Lower lobe of right lung (tissue), 2 donors: ENCODE measurements at regions not wholly inside any gene's neighbourhood (a gene's known extent, or its start where the extent isn't known, plus 50 kb on each side); places are given as distances from the start of the nearest gene placed in this dataset.

Experiments used
- ATAC-seq, 2 donors: fragments of 200-7000 bp; cut with Tn5 transposase; one replicate each; pipeline ENCODE4 v1.9.1; 2020 to 2022; ENCODE audit warnings: mild to moderate bottlenecking in 2 of 2, moderate library complexity in 2 of 2
- DNase-seq: peaks from one replicate; pipeline ENCODE4 v3.0.0-alpha.2; 2020
- H3K27ac ChIP-seq: fragments of 200-600 bp; one replicate; pipeline ENCODE4 v1.8.0; 2022
- H3K27me3 ChIP-seq: fragments of 200-600 bp; one replicate; pipeline ENCODE4 v1.8.0; 2022; ENCODE audit warnings: low read depth
- H3K36me3 ChIP-seq: fragments of 200-600 bp; one replicate; pipeline ENCODE4 v1.8.0; 2022; ENCODE audit warnings: mild to moderate bottlenecking
- H3K4me1 ChIP-seq: fragments of 200-600 bp; one replicate; pipeline ENCODE4 v1.8.0; 2022
- H3K4me3 ChIP-seq: fragments of 200-600 bp; one replicate; pipeline ENCODE4 v1.8.0; 2022; ENCODE audit warnings: mild to moderate bottlenecking
- H3K9me3 ChIP-seq: fragments of 200-600 bp; one replicate; pipeline ENCODE4 v1.8.0; 2022
- CTCF ChIP-seq: fragments of 200-600 bp; IDR thresholded peaks from one replicate; pipeline ENCODE4 v1.8.0; 2022; ENCODE audit warnings: antibody characterized with exemption, mild to moderate bottlenecking
- intact Hi-C: fragments of 100-400 bp; cut with DNase I; formaldehyde crosslinking; loops from one replicate; pipeline ENCODE4 v1.11.0; 2022
- donor health status: DM: no; HTN: yes; CAD: no; lungs with severe emphysema.

GRCh38 chr7:20503278-20503950 is 112.1 kb upstream of the ABCB5 start:
- no peaks in the 10 kb centered on the region for H3K36me3 ChIP-seq
- no peaks in the 10 kb centered on the region for H3K27me3 ChIP-seq
- no peak overlapping the region for H3K27ac ChIP-seq
- no peak for TF ChIP-seq CTCF
- no peak for DNase-seq
- no peak overlapping the region for H3K4me3 ChIP-seq
- intact Hi-C loops, result no loop called here
- no peaks in the 10 kb centered on the region for H3K4me1 ChIP-seq
- H3K9me3 ChIP-seq, result peaks cover 7% of the 10 kb centered on the region
- ATAC-seq, result no peak

GRCh38 chr7:20504060-20504459 is 111.4 kb upstream of the ABCB5 start:
- no peak overlapping the region for H3K4me3 ChIP-seq
- no peaks in the 10 kb centered on the region for H3K36me3 ChIP-seq
- ATAC-seq (no peak), DNase-seq (no peak)
- peaks cover 7% of the 10 kb centered on the region for H3K9me3 ChIP-seq
- no peaks in the 10 kb centered on the region for H3K27me3 ChIP-seq
- intact Hi-C loops, result no loop called here
- H3K27ac ChIP-seq, result no peak overlapping the region
- H3K4me1 ChIP-seq, result no peaks in the 10 kb centered on the region
- TF ChIP-seq CTCF, result no peak

GRCh38 chr7:20506175-20506574 is 109.3 kb upstream of the ABCB5 start:
- TF ChIP-seq CTCF, result no peak
- H3K27ac ChIP-seq, result no peak overlapping the region
- no peaks in the 10 kb centered on the region for H3K9me3 ChIP-seq
- H3K4me1 ChIP-seq, result no peaks in the 10 kb centered on the region
- H3K27me3 ChIP-seq, result no peaks in the 10 kb centered on the region
- no peak for ATAC-seq
- no peaks in the 10 kb centered on the region for H3K36me3 ChIP-seq
- DNase-seq, result no peak
- H3K4me3 ChIP-seq, result no peak overlapping the region
- intact Hi-C loops, result no loop called here

- ATAC-seq, result no peak
These were observed 108.3 kb upstream of the ABCB5 start for GRCh38 chr7:20507157-20507556.

GRCh38 chr7:20508109-20508508 is 107.4 kb upstream of the ABCB5 start:
- Histone ChIP-seq H3K27me3 (no peaks in the 10 kb centered on the region), H3K9me3 (no peaks in the 10 kb centered on the region), H3K4me3 (no peak overlapping the region), H3K36me3 (no peaks in the 10 kb centered on the region), H3K4me1 (no peaks in the 10 kb centered on the region), H3K27ac (no peak overlapping the region)
- TF ChIP-seq CTCF, result no peak
- no peak for DNase-seq
- intact Hi-C loops, result no loop called here
- peak; percentile 61 to 76 for ATAC-seq

More at GRCh38 chr7:20507157-20507556, 108.3 kb upstream of the ABCB5 start:
- no peak for TF ChIP-seq CTCF
- Histone ChIP-seq H3K9me3 (no peaks in the 10 kb centered on the region), H3K27ac (no peak overlapping the region), H3K4me3 (no peak overlapping the region), H3K4me1 (no peaks in the 10 kb centered on the region), H3K36me3 (no peaks in the 10 kb centered on the region), H3K27me3 (no peaks in the 10 kb centered on the region)
- intact Hi-C loops, result no loop called here
- no peak for DNase-seq
